GM21825 (cell line): ENCODE measurements at regions not wholly inside any gene's neighbourhood (a gene's known extent, or its start where the extent isn't known, plus 50 kb on each side); places are given as distances from the start of the nearest gene placed in this dataset.
A peak's percentile ranks its signal among the peaks of the same experiment; 100 is the strongest.

Experiments
- ATAC-seq: cut with Tn5 transposase; IDR thresholded peaks from one replicate; pipeline ENCODE4 v1.9.1; 2021; ENCODE audit warnings: mild to moderate bottlenecking, moderate library complexity; ENCODE audit not compliant: unreplicated experiment

GRCh38 chr6:8219352-8219943, 117.1 kb upstream of the EEF1E1 start:
- peak; percentile 69 for ATAC-seq

- ATAC-seq = no peak
Observed at GRCh38 chr6:8218861-8219260, 116.5 kb upstream of the EEF1E1 start.

GRCh38 chr6:8215631-8216030, 113.3 kb upstream of the EEF1E1 start:
- ATAC-seq = no peak

GRCh38 chr6:8213995-8214394, 111.6 kb upstream of the EEF1E1 start:
- no peak for ATAC-seq

- no peak for ATAC-seq
Observed at GRCh38 chr6:8212720-8213434, 110.5 kb upstream of the EEF1E1 start.

GRCh38 chr6:8207869-8208191, 105.5 kb upstream of the EEF1E1 start:
- no peak for ATAC-seq

GRCh38 chr6:8207191-8207868, 105.0 kb upstream of the EEF1E1 start:
- ATAC-seq = no peak

- ATAC-seq = no peak
Observed at GRCh38 chr6:8203337-8203736, 101.0 kb upstream of the EEF1E1 start.

GRCh38 chr6:8201679-8202078, 99.3 kb upstream of the EEF1E1 start:
- no peak for ATAC-seq

- ATAC-seq = no peak
Observed at GRCh38 chr6:8200255-8200654, 97.9 kb upstream of the EEF1E1 start.

- no peak for ATAC-seq
Observed at GRCh38 chr6:8195714-8196102, 93.4 kb upstream of the EEF1E1 start.

GRCh38 chr6:8195040-8195713, 92.8 kb upstream of the EEF1E1 start:
- no peak for ATAC-seq

GRCh38 chr6:8194490-8194889, 92.1 kb upstream of the EEF1E1 start:
- ATAC-seq = no peak

GRCh38 chr6:8193541-8193940, 91.2 kb upstream of the EEF1E1 start:
- no peak for ATAC-seq

- no peak for ATAC-seq
Observed at GRCh38 chr6:8192597-8192996, 90.2 kb upstream of the EEF1E1 start.

- no peak for ATAC-seq
Observed at GRCh38 chr6:8192067-8192466, 89.7 kb upstream of the EEF1E1 start.

- ATAC-seq = no peak
Observed at GRCh38 chr6:8191629-8192028, 89.3 kb upstream of the EEF1E1 start.

GRCh38 chr6:8187209-8187608, 84.9 kb upstream of the EEF1E1 start:
- no peak for ATAC-seq

GRCh38 chr6:8182902-8183665, 80.7 kb upstream of the EEF1E1 start:
- no peak for ATAC-seq

- ATAC-seq = no peak
Observed at GRCh38 chr6:8181951-8182845, 79.8 kb upstream of the EEF1E1 start.
